ENCODE measurements at regions not wholly inside any gene's neighbourhood (a gene's known extent, or its start where the extent isn't known, plus 50 kb on each side); places are given as distances from the start of the nearest gene placed in this dataset.

- CTCF ChIA-PET (ENCODE audit: low intra/inter-chr PET ratio) = no interaction called here
- no peak for FAIRE-seq
- Histone ChIP-seq H3K27ac (ENCODE audit: extremely low read depth, low read depth, low read length) (no peak overlapping the region), H3K4me2 (ENCODE audit: insufficient read depth, low read length) (no peak overlapping the region), H3K4me1 (replicated peaks in 1 of 2; ENCODE audit: control insufficient read depth in 2 of 2, insufficient read depth in 2 of 2, low read length in 2 of 2) (no peaks in the 10 kb centered on the region), H3K4me3 (no peak overlapping the region), H3K79me2 (ENCODE audit: control insufficient read depth, insufficient read depth, low read length) (no peaks in the 10 kb centered on the region), H4K20me1 (replicated peaks; ENCODE audit: control insufficient read depth, insufficient read depth, low read length) (no peaks in the 10 kb centered on the region), H3K9me1 (ENCODE audit: control insufficient read depth, insufficient read depth, low read length) (no peaks in the 10 kb centered on the region), H3K9ac (ENCODE audit: insufficient read depth in 1 of 2, low read depth in 2 of 2, low read length in 2 of 2) (no peak overlapping the region), H3K36me3 (ENCODE audit: control insufficient read depth, insufficient read depth, low read length) (no peaks in the 10 kb centered on the region), H3K9me3 (replicated peaks; ENCODE audit: control insufficient read depth, insufficient read depth, low read depth, low read length) (no peaks in the 10 kb centered on the region), H3K27me3 (ENCODE audit: control insufficient read depth in 2 of 2, insufficient read depth in 2 of 2, low read length in 2 of 2) (no peaks in the 10 kb centered on the region), H2AFZ (ENCODE audit: low read depth, low read length) (no peak overlapping the region)
- BruUV-seq (replicated peaks) = no TSS peak
- no peak for TF ChIP-seq TFAM (CRISPR knock-in tag; conservative IDR thresholded peaks at IDR 0.05)
- TF ChIP-seq ILK (tag; IDR thresholded peaks at IDR 0.05; ENCODE audit: borderline replicate concordance, low read depth) = no peak
- TF ChIP-seq BCOR (IDR thresholded peaks at IDR 0.05) = no peak
- TF ChIP-seq IRF9 (tag; IDR thresholded peaks at IDR 0.05) = no peak
- no peak for TF ChIP-seq UBTF (IDR thresholded peaks at IDR 0.05; ENCODE audit: borderline replicate concordance in 1 of 2, low read depth in 2 of 2, low read length in 2 of 2)
- intact Hi-C loops (cut with micrococcal nuclease) (no loop called here), in situ Hi-C loops (cut with MboI) (no loop called here)
- 0% methylated on average over 3 of the region's 3 CpGs for WGBS (ENCODE audit: insufficient coverage, low coverage, missing lambda C conversion rate)
- no peak for DNase-seq (ENCODE audit: extremely low read depth in 1 of 4, low spot score in 3 of 4)
- POLR2A ChIA-PET = no interaction called here
- no peak for ATAC-seq
Measured at GRCh38 chr7:54409917-54410316, 132.3 kb upstream of the VSTM2A start.
